GM21576 (cell line): ENCODE measurements at regions not wholly inside any gene's neighbourhood (a gene's known extent, or its start where the extent isn't known, plus 50 kb on each side); places are given as distances from the start of the nearest gene placed in this dataset.
"Not testable (repeated sequence)": the region's sequence is repeated elsewhere in the genome, so short reads cannot be mapped to it uniquely, and the experiment has no call there.

Experiments used
- ATAC-seq: cut with Tn5 transposase; IDR thresholded peaks from one replicate; pipeline ENCODE4 v1.9.1; 2021; ENCODE audit warnings: mild to moderate bottlenecking, moderate library complexity; ENCODE audit not compliant: unreplicated experiment

DNA sequence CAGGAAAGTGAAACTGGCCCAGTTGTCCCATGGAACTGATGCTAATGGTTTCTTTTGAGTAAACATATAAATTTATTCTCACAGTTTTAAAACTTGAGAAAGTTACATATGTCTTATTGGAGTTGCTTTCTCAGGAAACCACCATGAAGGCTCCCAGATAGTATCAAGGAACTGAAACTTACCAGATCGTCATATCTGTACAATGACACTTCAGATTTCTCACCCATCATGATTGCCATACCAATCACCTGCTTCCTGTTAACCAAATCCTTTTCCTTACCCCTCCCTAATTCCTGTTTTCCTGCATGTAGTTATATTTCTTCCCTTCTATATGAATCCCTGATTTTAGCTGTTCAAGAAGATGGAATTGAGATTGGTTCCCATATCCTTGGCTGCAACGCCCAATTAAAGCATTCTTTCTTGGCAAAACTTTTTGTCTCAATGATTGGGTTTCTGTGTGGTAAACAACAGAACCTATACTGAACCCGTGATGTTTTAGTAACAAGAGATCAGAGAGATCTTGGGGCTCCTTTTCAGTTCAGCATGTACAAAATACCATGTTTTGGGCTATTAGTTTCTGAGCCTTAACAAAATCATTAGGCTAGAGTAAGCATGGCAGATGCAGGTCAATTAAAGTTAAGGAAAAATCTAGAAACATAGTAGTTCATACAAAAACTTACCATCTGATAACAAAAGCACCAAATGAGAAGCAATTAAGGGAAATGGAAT, 781.3 kb upstream of the MIR17HG start:
- no peak for ATAC-seq

GRCh38 chr13:90568165-90568564, 779.3 kb upstream of the MIR17HG start:
- ATAC-seq = no peak

DNA sequence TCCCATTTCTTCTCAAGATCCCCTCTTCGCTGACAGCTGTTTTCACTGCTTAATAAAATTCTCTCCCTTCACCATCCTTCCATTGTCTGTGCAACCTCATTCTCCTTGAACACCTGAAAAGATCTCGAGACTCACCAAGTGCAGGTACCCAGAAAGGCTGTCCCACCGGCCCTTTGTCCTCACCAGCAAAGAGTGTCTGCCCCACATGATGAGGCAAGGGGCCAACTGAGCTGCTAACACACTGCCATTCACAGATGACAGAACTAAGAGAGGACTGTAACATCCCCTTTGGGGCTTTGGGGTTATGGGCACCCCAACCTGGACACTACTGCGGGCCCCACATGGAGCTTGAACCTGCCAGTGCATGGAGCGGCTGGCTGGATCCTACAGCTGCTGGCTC, 771.4 kb upstream of the MIR17HG start:
- ATAC-seq = no peak

DNA sequence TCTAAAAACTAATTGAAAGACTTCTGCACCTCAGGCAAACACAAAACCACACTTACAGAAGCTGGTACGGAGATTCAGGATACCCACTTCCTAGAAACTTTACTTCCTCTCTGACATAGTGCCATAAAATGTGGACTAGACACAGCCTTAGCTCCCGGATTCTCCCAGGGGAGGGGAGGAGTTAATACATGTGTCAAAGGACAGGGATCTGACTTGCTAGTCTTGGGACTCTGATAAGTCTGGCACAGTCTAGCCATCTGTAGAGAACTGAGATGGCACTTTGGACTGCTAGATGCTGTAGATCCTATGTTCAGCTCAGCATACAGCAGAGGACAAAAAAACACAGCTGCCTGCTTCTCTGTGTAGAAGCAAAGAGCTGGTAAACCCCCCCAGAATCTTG, 769.8 kb upstream of the MIR17HG start:
- no peak for ATAC-seq

- no peak for ATAC-seq
Measured at GRCh38 chr13:90585392-90585791, 762.1 kb upstream of the MIR17HG start.

GRCh38 chr13:90591260-90591926, 756.1 kb upstream of the MIR17HG start:
- ATAC-seq = no peak

DNA sequence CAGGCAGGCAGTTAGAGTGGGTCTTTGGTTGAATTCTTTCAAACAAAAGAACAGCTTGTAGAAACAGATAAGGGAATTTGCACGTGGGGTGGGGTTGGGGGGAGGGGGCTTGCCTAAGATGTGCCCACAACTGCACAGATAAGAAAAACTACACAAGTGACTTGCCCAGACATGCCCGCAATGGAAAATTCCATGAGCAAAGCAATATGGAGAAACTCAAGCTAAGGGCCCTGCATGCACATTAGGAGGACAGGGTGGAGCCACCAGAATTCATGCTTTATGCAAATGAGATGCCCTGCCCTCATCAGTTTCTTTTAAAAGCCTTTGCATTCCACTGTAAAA, 755.6 kb upstream of the MIR17HG start:
- ATAC-seq = no peak

DNA sequence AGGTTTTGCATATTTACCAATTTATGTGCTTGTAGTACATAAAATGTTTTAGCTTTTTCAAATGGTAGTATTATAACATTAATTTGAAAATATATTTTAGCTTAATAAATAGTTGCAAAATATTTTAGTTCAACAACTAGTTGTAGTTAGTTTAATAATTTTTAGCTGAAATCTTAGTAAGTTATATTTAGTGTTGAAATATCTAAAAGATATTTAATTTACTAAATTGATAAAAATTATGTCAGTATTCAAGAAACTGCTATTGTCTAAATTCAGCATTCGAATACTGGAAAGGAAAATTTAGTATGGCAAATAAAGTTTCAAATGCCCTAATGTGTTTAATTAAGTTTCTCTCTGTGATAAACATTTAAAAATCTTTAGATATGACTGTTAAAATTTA, 754.5 kb upstream of the MIR17HG start:
- no peak for ATAC-seq

DNA sequence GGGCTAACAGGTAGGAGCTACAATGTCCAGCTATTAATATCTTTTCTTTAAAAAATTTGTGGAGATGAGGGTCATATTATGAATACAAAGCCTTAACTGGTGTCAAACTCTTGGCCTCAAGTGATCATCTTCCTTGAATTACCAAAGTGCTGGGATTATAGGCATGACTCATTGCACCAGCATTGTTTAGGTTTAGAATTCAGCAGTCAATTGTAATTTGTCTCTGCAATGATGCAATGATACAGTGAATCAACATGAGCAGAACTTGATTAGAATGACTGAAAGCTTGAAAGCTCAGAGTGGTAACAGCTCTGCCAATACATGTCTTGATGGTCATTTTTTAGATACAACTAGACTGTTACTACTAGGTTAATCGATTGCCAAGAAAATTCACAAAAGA, 752.8 kb upstream of the MIR17HG start:
- ATAC-seq = no peak

DNA sequence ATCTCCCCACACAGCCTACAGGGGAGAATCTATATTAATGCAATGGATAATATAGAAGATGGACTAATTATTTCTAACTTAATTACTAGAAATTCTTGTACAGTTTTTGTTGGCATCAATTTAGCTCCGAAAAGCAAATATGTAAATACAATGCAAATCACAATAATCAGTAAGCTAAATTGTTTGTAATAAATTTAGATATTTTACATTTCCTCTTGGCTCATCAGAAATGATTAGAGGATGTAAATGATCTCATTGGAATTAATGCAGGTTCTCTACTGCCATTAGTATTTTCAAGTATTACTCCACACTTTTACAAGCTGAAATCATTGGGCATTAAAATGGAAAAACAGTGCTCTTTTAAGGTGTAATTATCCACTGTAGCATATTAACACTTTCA, 741.8 kb upstream of the MIR17HG start:
- ATAC-seq = no peak

- ATAC-seq = not testable (repeated sequence)
Measured at GRCh38 chr13:90606921-90607320, 740.6 kb upstream of the MIR17HG start.

- no peak for ATAC-seq
Measured at GRCh38 chr13:90612391-90612790, 735.1 kb upstream of the MIR17HG start.

DNA sequence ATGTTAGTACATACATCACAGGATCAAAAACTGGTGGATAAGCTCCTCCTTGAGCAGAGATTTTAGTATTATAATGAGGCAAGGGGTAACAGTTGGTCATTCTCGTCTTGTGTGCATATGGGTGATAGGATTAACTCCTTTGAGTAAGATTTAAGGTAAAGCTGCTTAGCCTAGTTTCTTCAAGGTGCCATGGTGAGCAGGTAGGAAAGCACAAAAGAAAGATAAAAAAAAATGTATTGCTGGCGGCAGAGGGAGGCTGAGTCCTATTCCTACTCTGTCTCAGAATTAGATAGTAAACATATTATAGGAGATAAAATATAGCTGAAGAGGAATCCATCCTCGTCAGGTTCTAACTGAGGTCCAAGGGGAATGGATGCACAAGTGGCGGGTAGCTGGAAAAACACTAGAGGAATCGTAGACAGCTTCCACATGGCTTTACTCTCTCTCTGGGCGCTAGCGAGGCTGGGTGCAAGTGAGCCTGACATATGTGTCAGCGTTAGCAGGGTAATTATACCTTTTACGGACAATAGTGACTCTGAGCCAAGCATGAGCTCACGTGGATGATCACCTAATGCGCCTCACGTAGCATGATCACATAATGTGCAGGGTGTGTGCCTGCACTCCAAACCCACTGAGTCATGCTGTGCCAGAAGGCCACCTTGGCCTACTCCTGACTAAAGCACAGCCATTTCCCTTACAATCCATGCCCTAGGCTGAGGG, 734.3 kb upstream of the MIR17HG start:
- ATAC-seq = no peak

GRCh38 chr13:90615236-90615635, 732.3 kb upstream of the MIR17HG start:
- no peak for ATAC-seq

DNA sequence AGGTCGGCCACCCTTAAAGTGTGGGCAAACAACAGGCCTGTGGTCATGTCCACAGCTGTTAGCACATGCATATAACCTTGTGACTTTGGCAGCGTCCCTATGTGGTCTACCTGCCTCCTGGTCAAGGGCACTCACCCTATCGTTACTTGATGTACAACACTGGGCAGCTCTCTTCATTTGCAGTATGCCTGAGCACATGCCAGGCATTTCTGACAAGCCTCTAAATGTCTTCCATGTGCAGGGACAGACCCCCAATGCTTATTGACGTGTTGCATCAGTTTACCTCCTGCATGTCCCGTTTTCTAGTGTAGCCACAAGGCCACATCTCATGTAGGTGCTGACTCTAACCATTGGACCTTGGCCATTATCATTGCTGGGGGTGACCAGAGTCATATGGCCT, 731.7 kb upstream of the MIR17HG start:
- no peak for ATAC-seq

DNA sequence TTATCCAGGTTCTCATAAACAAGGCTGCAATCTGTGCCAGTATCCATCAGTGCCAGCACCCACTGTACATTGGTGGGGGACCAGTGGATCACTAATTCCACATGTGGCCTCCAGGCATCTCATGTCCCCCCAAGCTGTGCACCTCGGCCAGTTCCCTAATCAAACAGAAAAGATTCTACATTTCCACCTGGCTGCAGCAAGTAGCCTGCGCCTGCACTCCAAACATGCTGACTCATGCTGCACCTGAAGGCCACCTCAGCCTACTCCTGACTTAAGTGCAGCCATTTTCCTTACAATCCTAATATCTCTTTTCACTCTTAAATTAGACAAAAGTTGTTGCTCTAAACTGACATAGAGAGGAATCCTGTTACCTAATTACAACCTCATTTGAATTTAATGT, 729.4 kb upstream of the MIR17HG start:
- no peak for ATAC-seq

- no peak for ATAC-seq
Measured at GRCh38 chr13:90622541-90622940, 724.9 kb upstream of the MIR17HG start.

DNA sequence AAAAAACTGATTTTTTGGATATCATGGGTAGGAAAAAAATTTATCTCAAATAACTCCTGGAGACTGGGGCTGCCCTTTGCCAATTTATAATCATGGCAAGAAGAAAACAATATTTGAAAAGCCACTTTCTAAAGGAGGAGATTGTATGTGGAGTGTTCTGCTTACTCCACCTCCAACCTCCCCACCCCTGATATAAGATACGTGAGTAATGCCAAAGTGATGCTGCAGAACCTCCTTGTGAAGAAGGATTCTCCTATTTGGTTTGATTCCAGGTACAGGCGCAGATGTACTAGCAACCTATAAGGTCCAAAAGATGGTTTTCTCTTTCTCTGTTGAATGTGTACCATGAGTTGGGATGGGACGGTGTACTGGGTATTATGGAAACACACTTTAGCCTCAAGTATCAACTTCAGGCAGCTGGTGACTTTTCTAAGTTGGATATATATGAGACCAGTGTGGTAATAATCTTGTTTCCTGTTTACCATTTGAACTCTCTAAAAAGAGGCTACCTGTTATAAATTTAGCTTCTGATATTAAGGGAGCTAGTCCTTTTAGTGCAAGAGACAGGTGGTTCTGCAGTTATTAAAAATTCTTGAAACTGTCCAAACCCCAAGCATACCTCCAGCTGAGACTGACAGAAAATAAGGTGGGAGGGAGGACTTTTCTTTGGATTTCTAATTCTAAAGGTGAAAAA, 724.0 kb upstream of the MIR17HG start:
- ATAC-seq = no peak

DNA sequence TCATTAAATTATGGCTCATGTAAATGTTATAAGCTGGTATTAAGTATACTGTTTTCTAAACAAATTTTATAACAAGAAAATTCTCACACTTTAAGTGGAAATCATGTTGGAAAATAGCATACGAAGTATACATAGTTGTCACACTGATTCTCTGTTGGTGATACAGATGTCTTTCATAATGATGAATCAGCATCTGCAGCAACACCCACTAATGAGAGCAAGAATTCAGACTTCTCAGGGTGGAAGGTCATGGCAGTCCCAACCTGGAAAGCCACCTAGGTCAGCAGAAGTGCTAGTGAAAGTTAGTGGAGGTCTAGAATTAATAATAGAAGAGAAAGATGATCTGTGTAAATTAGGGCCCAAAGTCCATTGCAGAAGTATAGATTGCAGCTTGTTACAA, 719.7 kb upstream of the MIR17HG start:
- ATAC-seq = no peak

- no peak for ATAC-seq
Measured at GRCh38 chr13:90628471-90628870, 719.0 kb upstream of the MIR17HG start.

- ATAC-seq = no peak
Measured at GRCh38 chr13:90630716-90631115, 716.8 kb upstream of the MIR17HG start.

DNA sequence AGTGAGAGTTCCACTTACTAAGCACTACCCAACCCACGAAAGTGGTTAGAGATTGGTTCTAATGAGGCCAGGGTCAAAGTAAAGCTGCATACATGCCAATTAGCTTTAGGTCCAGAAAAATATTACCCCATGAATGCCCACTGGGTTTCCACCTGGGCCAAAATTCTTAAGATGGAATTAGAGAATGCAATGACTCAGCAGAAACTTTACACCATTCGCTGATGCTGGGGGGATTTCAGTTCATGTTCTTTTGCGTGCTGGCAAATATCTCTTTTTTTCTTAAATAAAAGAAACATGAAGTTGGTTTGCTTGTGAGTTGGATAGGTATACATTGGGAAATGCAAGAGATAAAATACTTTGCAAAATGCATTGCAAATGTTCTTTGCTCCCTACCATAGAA, 715.3 kb upstream of the MIR17HG start:
- no peak for ATAC-seq
